ENCODE measurements at regions not wholly inside any gene's neighbourhood (a gene's known extent, or its start where the extent isn't known, plus 50 kb on each side); places are given as distances from the start of the nearest gene placed in this dataset.

GRCh38 chr10:35765066-35765527, 123.0 kb upstream of the FZD8 start:
- Mint-ChIP-seq H3K36me3 (ENCODE audit: low read depth) (no peaks in the 10 kb centered on the region), H3K27ac (no peak overlapping the region), H3K27me3 (peaks cover 1% of the 10 kb centered on the region), H3K4me3 (no peak overlapping the region), H3K9me3 (ENCODE audit: low read depth) (no peaks in the 10 kb centered on the region), H3K4me1 (no peaks in the 10 kb centered on the region)
- DNase-seq (no peak), ATAC-seq (no peak)
- ChIA-PET POLR2A (no interaction called here), CTCF (no interaction called here)
- intact Hi-C loops (cut with DNase I, micrococcal nuclease) = no loop called here

- H3K9me3 Mint-ChIP-seq (ENCODE audit: low read depth) = no peaks in the 10 kb centered on the region
- no peak overlapping the region for H3K4me3 Mint-ChIP-seq
- H3K4me1 Mint-ChIP-seq = no peaks in the 10 kb centered on the region
- no peak for DNase-seq
- H3K27ac Mint-ChIP-seq = no peak overlapping the region
- CTCF ChIA-PET = no interaction called here
- peaks cover 4% of the 10 kb centered on the region for H3K27me3 Mint-ChIP-seq
- intact Hi-C loops (cut with DNase I, micrococcal nuclease) = no loop called here
- no peaks in the 10 kb centered on the region for H3K36me3 Mint-ChIP-seq (ENCODE audit: low read depth)
- ATAC-seq = no peak
- POLR2A ChIA-PET = no interaction called here
These were observed 120.4 kb upstream of the FZD8 start for GRCh38 chr10:35762311-35763030.

GRCh38 chr10:35758076-35758475, 116.0 kb upstream of the FZD8 start:
- DNase-seq (no peak), ATAC-seq (no peak)
- intact Hi-C loops (cut with DNase I, micrococcal nuclease) = no loop called here
- Mint-ChIP-seq H3K36me3 (ENCODE audit: low read depth) (no peaks in the 10 kb centered on the region), H3K27ac (no peak overlapping the region), H3K4me3 (no peak overlapping the region), H3K4me1 (no peaks in the 10 kb centered on the region), H3K27me3 (peaks cover 2% of the 10 kb centered on the region), H3K9me3 (ENCODE audit: low read depth) (no peaks in the 10 kb centered on the region)
- ChIA-PET POLR2A (no interaction called here), CTCF (no interaction called here)

- Mint-ChIP-seq H3K36me3 (ENCODE audit: low read depth) (no peaks in the 10 kb centered on the region), H3K9me3 (ENCODE audit: low read depth) (no peaks in the 10 kb centered on the region), H3K4me1 (no peaks in the 10 kb centered on the region), H3K27ac (no peak overlapping the region), H3K4me3 (no peak overlapping the region), H3K27me3 (peaks cover 2% of the 10 kb centered on the region)
- no peak for ATAC-seq
- ChIA-PET POLR2A (interaction anchor here (0.7 kb wide), 1 partner anchor 74 kb away, joined by 3 read pairs; no protein-coding TSS in a partner anchor), CTCF (interaction anchor here (0.5 to 0.8 kb wide), 2 partner anchors 26 to 579 kb away, joined by 4 read pairs; no protein-coding TSS in a partner anchor)
- intact Hi-C loops (cut with DNase I, micrococcal nuclease) = no loop called here
- DNase-seq = no peak
These were observed 112.4 kb upstream of the FZD8 start for GRCh38 chr10:35754519-35754918.

GRCh38 chr10:35752469-35753461, 110.7 kb upstream of the FZD8 start:
- H3K27me3 Mint-ChIP-seq = no peaks in the 10 kb centered on the region
- CTCF ChIA-PET = interaction anchor here (0.6 to 1.2 kb wide), 3 partner anchors 14 to 118 kb away, joined by 3 read pairs; no protein-coding TSS in a partner anchor
- H3K27ac Mint-ChIP-seq = no peak overlapping the region

GRCh38 chr10:35751347-35751746, 109.3 kb upstream of the FZD8 start:
- POLR2A ChIA-PET = no interaction called here
- Mint-ChIP-seq H3K4me3 (no peak overlapping the region), H3K36me3 (ENCODE audit: low read depth) (no peaks in the 10 kb centered on the region), H3K4me1 (no peaks in the 10 kb centered on the region), H3K27me3 (peaks cover 2% of the 10 kb centered on the region), H3K27ac (no peak overlapping the region), H3K9me3 (ENCODE audit: low read depth) (no peaks in the 10 kb centered on the region)
- DNase-seq (no peak), ATAC-seq (no peak)
- CTCF ChIA-PET = interaction anchor here (0.6 kb wide), 1 partner anchor 861 kb away, joined by 3 read pairs; no protein-coding TSS in a partner anchor
- intact Hi-C loops (cut with DNase I, micrococcal nuclease) = no loop called here

More at GRCh38 chr10:35752469-35753461, 110.7 kb upstream of the FZD8 start:
- no peak for DNase-seq
- Mint-ChIP-seq H3K4me1 (no peaks in the 10 kb centered on the region), H3K4me3 (no peak overlapping the region), H3K9me3 (ENCODE audit: low read depth) (no peaks in the 10 kb centered on the region), H3K36me3 (ENCODE audit: low read depth) (no peaks in the 10 kb centered on the region)
- ATAC-seq = no peak
- intact Hi-C loops (cut with DNase I, micrococcal nuclease) = no loop called here
- POLR2A ChIA-PET = no interaction called here

GRCh38 chr10:35749230-35749629, 107.1 kb upstream of the FZD8 start:
- DNase-seq = no peak
- H3K27me3 Mint-ChIP-seq = peaks cover 2% of the 10 kb centered on the region
- no peak for ATAC-seq
- H3K36me3 Mint-ChIP-seq (ENCODE audit: low read depth) = no peaks in the 10 kb centered on the region
- H3K9me3 Mint-ChIP-seq (ENCODE audit: low read depth) = no peaks in the 10 kb centered on the region
- POLR2A ChIA-PET = no interaction called here
- H3K4me1 Mint-ChIP-seq = no peaks in the 10 kb centered on the region
- intact Hi-C loops (cut with DNase I, micrococcal nuclease) = no loop called here
- no peak overlapping the region for H3K4me3 Mint-ChIP-seq
- CTCF ChIA-PET = no interaction called here
- no peak overlapping the region for H3K27ac Mint-ChIP-seq

- no peaks in the 10 kb centered on the region for H3K4me1 Mint-ChIP-seq
- H3K27ac Mint-ChIP-seq = no peak overlapping the region
- intact Hi-C loops (cut with DNase I, micrococcal nuclease) = no loop called here
- no peak for ATAC-seq
- ChIA-PET CTCF (interaction anchor here (0.8 kb wide), 1 partner anchor 111 kb away, joined by 3 read pairs; no protein-coding TSS in a partner anchor), POLR2A (no interaction called here)
- no peaks in the 10 kb centered on the region for H3K9me3 Mint-ChIP-seq (ENCODE audit: low read depth)
- DNase-seq = no peak
- H3K4me3 Mint-ChIP-seq = no peak overlapping the region
- no peaks in the 10 kb centered on the region for H3K36me3 Mint-ChIP-seq (ENCODE audit: low read depth)
- peaks cover 7% of the 10 kb centered on the region for H3K27me3 Mint-ChIP-seq
These were observed 103.7 kb upstream of the FZD8 start for GRCh38 chr10:35745617-35746403.

GRCh38 chr10:35743851-35744250, 101.8 kb upstream of the FZD8 start:
- H3K27ac Mint-ChIP-seq = no peak overlapping the region
- H3K4me1 Mint-ChIP-seq = no peaks in the 10 kb centered on the region
- no peaks in the 10 kb centered on the region for H3K36me3 Mint-ChIP-seq (ENCODE audit: low read depth)
- ATAC-seq = no peak
- ChIA-PET POLR2A (no interaction called here), CTCF (no interaction called here)
- peaks cover 7% of the 10 kb centered on the region for H3K27me3 Mint-ChIP-seq
- H3K9me3 Mint-ChIP-seq (ENCODE audit: low read depth) = no peaks in the 10 kb centered on the region
- H3K4me3 Mint-ChIP-seq = no peak overlapping the region
- DNase-seq = no peak
- intact Hi-C loops (cut with DNase I, micrococcal nuclease) = no loop called here

GRCh38 chr10:35743351-35743750, 101.3 kb upstream of the FZD8 start:
- ChIA-PET POLR2A (no interaction called here), CTCF (no interaction called here)
- no peaks in the 10 kb centered on the region for H3K4me1 Mint-ChIP-seq
- no peak overlapping the region for H3K27ac Mint-ChIP-seq
- DNase-seq (no peak), ATAC-seq (no peak)
- no peak overlapping the region for H3K4me3 Mint-ChIP-seq
- H3K27me3 Mint-ChIP-seq = peaks cover 7% of the 10 kb centered on the region
- intact Hi-C loops (cut with DNase I, micrococcal nuclease) = no loop called here
- H3K9me3 Mint-ChIP-seq (ENCODE audit: low read depth) = no peaks in the 10 kb centered on the region
- H3K36me3 Mint-ChIP-seq (ENCODE audit: low read depth) = no peaks in the 10 kb centered on the region

- H3K36me3 Mint-ChIP-seq (ENCODE audit: low read depth) = no peaks in the 10 kb centered on the region
- peaks cover 5% of the 10 kb centered on the region for H3K27me3 Mint-ChIP-seq
- H3K4me1 Mint-ChIP-seq = no peaks in the 10 kb centered on the region
- no peak overlapping the region for H3K4me3 Mint-ChIP-seq
- H3K27ac Mint-ChIP-seq = no peak overlapping the region
- H3K9me3 Mint-ChIP-seq (ENCODE audit: low read depth) = peaks cover 4% of the 10 kb centered on the region
- POLR2A ChIA-PET = no interaction called here
- intact Hi-C loops (cut with DNase I, micrococcal nuclease) = no loop called here
- no peak for ATAC-seq
- CTCF ChIA-PET = no interaction called here
- DNase-seq = no peak
These were observed 97.9 kb upstream of the FZD8 start for GRCh38 chr10:35739998-35740397.

Measured in activated CD4-positive, alpha-beta T cell treated with anti-CD3 and anti-CD28 coated beads for 36 hours (primary cell).